ENCODE measurements at regions not wholly inside any gene's neighbourhood (a gene's known extent, or its start where the extent isn't known, plus 50 kb on each side); places are given as distances from the start of the nearest gene placed in this dataset.

DNA sequence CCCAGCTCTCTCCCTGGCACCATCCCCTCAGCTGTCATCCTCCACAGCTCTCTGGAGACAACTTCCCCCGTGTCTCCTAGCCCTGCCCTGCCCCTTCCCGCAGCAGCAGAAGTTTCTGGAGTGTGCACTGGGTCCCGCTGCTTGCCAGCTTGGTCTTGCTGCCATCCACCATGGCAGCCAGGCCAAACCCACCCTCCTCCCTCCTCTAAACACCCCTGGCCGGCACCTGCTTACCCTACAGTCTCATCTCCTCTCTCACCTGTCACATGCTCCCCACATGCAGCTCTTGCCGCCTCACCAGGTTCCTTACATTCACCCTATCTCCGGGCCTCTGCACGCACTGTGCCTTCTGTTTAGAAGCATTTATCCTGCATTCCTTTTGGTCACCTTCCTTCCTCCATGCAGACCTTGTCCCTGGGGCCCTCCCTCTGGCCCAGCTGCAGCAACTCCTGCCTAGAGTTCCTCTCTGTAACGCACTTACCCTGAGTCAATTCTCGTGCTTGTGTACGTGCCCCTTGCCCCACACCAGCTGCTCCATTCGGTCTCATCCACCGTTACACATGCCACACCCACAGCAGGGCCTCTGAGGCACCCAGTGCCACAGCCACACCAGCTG is 93.9 kb upstream of the RET start:
- TF ChIP-seq BHLHE40 (IDR thresholded peaks at IDR 0.05; ENCODE audit: borderline replicate concordance) (no peak), FOXM1 (IDR thresholded peaks at IDR 0.05; ENCODE audit: borderline replicate concordance) (no peak), L3MBTL2 (conservative IDR thresholded peaks at IDR 0.05) (no peak), FOXK2 (IDR thresholded peaks at IDR 0.05) (no peak), FOXA1 (IDR thresholded peaks at IDR 0.05) (no peak)
- TF ChIP-seq, protein P1, sequence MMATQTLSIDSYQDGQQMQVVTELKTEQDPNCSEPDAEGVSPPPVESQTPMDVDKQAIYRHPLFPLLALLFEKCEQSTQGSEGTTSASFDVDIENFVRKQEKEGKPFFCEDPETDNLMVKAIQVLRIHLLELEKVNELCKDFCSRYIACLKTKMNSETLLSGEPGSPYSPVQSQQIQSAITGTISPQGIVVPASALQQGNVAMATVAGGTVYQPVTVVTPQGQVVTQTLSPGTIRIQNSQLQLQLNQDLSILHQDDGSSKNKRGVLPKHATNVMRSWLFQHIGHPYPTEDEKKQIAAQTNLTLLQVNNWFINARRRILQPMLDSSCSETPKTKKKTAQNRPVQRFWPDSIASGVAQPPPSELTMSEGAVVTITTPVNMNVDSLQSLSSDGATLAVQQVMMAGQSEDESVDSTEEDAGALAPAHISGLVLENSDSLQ (IDR thresholded peaks at IDR 0.05): no peak

Data from HEK293T (cell line).